ENCODE measurements at regions not wholly inside any gene's neighbourhood (a gene's known extent, or its start where the extent isn't known, plus 50 kb on each side); places are given as distances from the start of the nearest gene placed in this dataset.

- Histone ChIP-seq H3K36me3 (ENCODE audit: control insufficient read depth, insufficient read depth, low read length) (no peaks in the 10 kb centered on the region), H3K4me1 (ENCODE audit: control insufficient read depth, insufficient read depth, low read length) (no peaks in the 10 kb centered on the region), H3K27ac (ENCODE audit: low read length) (no peak overlapping the region), H3K27me3 (ENCODE audit: control insufficient read depth, insufficient read depth, low read length) (no peaks in the 10 kb centered on the region), H3K9me3 (ENCODE audit: control insufficient read depth, insufficient read depth, low read length) (no peaks in the 10 kb centered on the region), H3K4me3 (ENCODE audit: low read length) (no peak overlapping the region)
- H3K27ac Mint-ChIP-seq = no peak overlapping the region
- TF ChIP-seq, protein P1, sequence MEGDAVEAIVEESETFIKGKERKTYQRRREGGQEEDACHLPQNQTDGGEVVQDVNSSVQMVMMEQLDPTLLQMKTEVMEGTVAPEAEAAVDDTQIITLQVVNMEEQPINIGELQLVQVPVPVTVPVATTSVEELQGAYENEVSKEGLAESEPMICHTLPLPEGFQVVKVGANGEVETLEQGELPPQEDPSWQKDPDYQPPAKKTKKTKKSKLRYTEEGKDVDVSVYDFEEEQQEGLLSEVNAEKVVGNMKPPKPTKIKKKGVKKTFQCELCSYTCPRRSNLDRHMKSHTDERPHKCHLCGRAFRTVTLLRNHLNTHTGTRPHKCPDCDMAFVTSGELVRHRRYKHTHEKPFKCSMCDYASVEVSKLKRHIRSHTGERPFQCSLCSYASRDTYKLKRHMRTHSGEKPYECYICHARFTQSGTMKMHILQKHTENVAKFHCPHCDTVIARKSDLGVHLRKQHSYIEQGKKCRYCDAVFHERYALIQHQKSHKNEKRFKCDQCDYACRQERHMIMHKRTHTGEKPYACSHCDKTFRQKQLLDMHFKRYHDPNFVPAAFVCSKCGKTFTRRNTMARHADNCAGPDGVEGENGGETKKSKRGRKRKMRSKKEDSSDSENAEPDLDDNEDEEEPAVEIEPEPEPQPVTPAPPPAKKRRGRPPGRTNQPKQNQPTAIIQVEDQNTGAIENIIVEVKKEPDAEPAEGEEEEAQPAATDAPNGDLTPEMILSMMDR (IDR thresholded peaks at IDR 0.05) = no peak
- no CpG with 5 or more reads among the region's 2 CpGs for WGBS (ENCODE audit: insufficient coverage)
- ATAC-seq (no peak), DNase-seq (no peak)
- peaks cover 20 to 30% of the 10 kb centered on the region in 2 donors for H3K9me3 Mint-ChIP-seq
- no peaks in the 10 kb centered on the region for H3K4me1 Mint-ChIP-seq
- H3K4me3 Mint-ChIP-seq = no peak overlapping the region
- H3K27me3 Mint-ChIP-seq (ENCODE audit: low read depth in 2 of 2) = no peaks in the 10 kb centered on the region
- intact Hi-C loops (cut with micrococcal nuclease) = no loop called here
- H3K36me3 Mint-ChIP-seq = no peaks in the 10 kb centered on the region
These were observed 475.7 kb upstream of the REG3G start for GRCh38 chr2:78549766-78550165.

GRCh38 chr2:78553866-78554647, 471.4 kb upstream of the REG3G start:
- Histone ChIP-seq H3K36me3 (ENCODE audit: control insufficient read depth, insufficient read depth, low read length) (no peaks in the 10 kb centered on the region), H3K9me3 (ENCODE audit: control insufficient read depth, insufficient read depth, low read length) (no peaks in the 10 kb centered on the region), H3K27ac (ENCODE audit: low read length) (no peak overlapping the region), H3K27me3 (ENCODE audit: control insufficient read depth, insufficient read depth, low read length) (no peaks in the 10 kb centered on the region), H3K4me1 (ENCODE audit: control insufficient read depth, insufficient read depth, low read length) (no peaks in the 10 kb centered on the region), H3K4me3 (ENCODE audit: low read length) (no peak overlapping the region)
- intact Hi-C loops (cut with micrococcal nuclease) = no loop called here
- Mint-ChIP-seq H3K9me3 (peaks cover 14 to 22% of the 10 kb centered on the region in 2 donors), H3K4me1 (no peaks in the 10 kb centered on the region), H3K27ac (no peak overlapping the region), H3K4me3 (no peak overlapping the region), H3K27me3 (ENCODE audit: low read depth in 2 of 2) (no peaks in the 10 kb centered on the region), H3K36me3 (no peaks in the 10 kb centered on the region)
- DNase-seq (no peak), ATAC-seq (no peak)
- 52% methylated on average over 2 of the region's 3 CpGs for WGBS (ENCODE audit: insufficient coverage)
- TF ChIP-seq, protein P1 (IDR thresholded peaks at IDR 0.05) = no peak

DNA sequence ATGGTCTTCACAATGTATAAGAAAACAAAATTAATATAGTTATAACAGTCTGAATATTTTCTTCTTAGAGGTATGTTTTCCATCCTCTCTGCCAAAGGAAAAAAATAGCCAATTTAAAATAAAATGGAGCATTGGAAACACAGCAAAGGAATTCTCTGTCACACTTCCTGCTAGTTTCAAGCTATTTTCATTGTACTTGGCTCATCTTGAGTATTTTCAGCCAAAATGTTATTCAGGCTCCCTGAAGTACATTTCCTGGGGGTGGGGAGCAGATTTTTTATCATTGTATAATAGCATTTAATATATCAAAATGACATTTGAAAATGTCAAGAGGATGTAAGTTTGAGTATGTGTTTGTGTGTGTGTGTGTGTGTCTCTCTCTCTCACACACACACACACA, 463.6 kb upstream of the REG3G start:
- Mint-ChIP-seq H3K4me1 (no peaks in the 10 kb centered on the region), H3K27ac (no peak overlapping the region), H3K36me3 (no peaks in the 10 kb centered on the region), H3K4me3 (no peak overlapping the region), H3K27me3 (ENCODE audit: low read depth in 2 of 2) (no peaks in the 10 kb centered on the region), H3K9me3 (peaks cover 10 to 15% of the 10 kb centered on the region in 2 donors)
- Histone ChIP-seq H3K27ac (ENCODE audit: low read length) (no peak overlapping the region), H3K4me3 (ENCODE audit: low read length) (no peak overlapping the region), H3K27me3 (ENCODE audit: control insufficient read depth, insufficient read depth, low read length) (no peaks in the 10 kb centered on the region), H3K36me3 (ENCODE audit: control insufficient read depth, insufficient read depth, low read length) (no peaks in the 10 kb centered on the region), H3K4me1 (ENCODE audit: control insufficient read depth, insufficient read depth, low read length) (no peaks in the 10 kb centered on the region), H3K9me3 (ENCODE audit: control insufficient read depth, insufficient read depth, low read length) (peaks cover 9% of the 10 kb centered on the region)
- ATAC-seq = no peak
- intact Hi-C loops (cut with micrococcal nuclease) = no loop called here
- TF ChIP-seq, protein P1 (IDR thresholded peaks at IDR 0.05) = no peak
- no peak for DNase-seq

DNA sequence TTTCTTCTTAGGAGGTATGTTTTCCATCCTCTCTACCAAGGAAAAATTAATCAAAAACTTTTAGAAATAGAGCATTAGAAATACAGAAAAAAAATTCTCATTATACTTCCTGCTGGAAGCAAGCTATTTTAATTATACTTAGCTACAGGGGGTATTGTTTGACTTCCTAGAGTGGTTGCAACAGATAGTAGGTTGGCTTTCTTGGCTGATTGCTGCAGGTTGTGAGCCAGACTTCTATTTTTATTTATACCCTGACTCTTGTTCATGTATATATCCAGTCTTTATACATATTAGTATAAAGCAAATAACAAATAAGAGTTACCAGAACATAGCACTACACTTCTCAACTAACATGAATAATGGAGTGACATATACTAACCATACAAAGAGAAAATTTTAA, 460.8 kb upstream of the REG3G start:
- Histone ChIP-seq H3K4me3 (ENCODE audit: low read length) (no peak overlapping the region), H3K9me3 (ENCODE audit: control insufficient read depth, insufficient read depth, low read length) (peaks cover 9% of the 10 kb centered on the region), H3K4me1 (ENCODE audit: control insufficient read depth, insufficient read depth, low read length) (no peaks in the 10 kb centered on the region), H3K27ac (ENCODE audit: low read length) (no peak overlapping the region), H3K27me3 (ENCODE audit: control insufficient read depth, insufficient read depth, low read length) (no peaks in the 10 kb centered on the region), H3K36me3 (ENCODE audit: control insufficient read depth, insufficient read depth, low read length) (no peaks in the 10 kb centered on the region)
- TF ChIP-seq, protein P1 (IDR thresholded peaks at IDR 0.05) = no peak
- Mint-ChIP-seq H3K27me3 (ENCODE audit: low read depth in 2 of 2) (no peaks in the 10 kb centered on the region), H3K9me3 (peaks cover 11 to 14% of the 10 kb centered on the region in 2 donors), H3K4me3 (no peak overlapping the region), H3K27ac (no peak overlapping the region), H3K36me3 (no peaks in the 10 kb centered on the region), H3K4me1 (no peaks in the 10 kb centered on the region)
- no peak for ATAC-seq
- DNase-seq = no peak
- intact Hi-C loops (cut with micrococcal nuclease) = no loop called here

Measured in natural killer cell (primary cell).